H1 (cell line): ENCODE measurements at regions not wholly inside any gene's neighbourhood (a gene's known extent, or its start where the extent isn't known, plus 50 kb on each side); places are given as distances from the start of the nearest gene placed in this dataset.

ENCODE experiments used
- CTCF ChIA-PET: fragments of 300-600 bp; sonication (Branson Sonifier 250); formaldehyde crosslinking; loops from one replicate; lab custom pipeline; 2021; ENCODE audit not compliant: partially characterized antibody; lab: Charles Lee
- POLR2A ChIA-PET: fragments of 300-600 bp; sonication (Branson Sonifier 250); formaldehyde crosslinking; loops from one replicate; lab custom pipeline; 2021; ENCODE audit warnings: inconsistent platforms; ENCODE audit not compliant: partially characterized antibody; lab: Charles Lee
- DNase-seq, 2 experiments: peaks; one replicate each; pipeline versions ENCODE4 v3.0.0 to v3.0.0-alpha.2; 2010 to 2022; ENCODE audit warnings: low spot score in 2 of 2, low read depth in 1 of 2, mixed read lengths in 1 of 2
- FAIRE-seq: peaks from 2 replicates; lab custom pipeline; 2011; peaks lifted over from hg19 to GRCh38; lab: Jason Lieb, UNC
- H2AFZ ChIP-seq: 2 replicates; pipeline ENCODE4 v1.8.1; 2012; ENCODE audit warnings: low read length, inconsistent platforms
- H2AK5ac ChIP-seq: 2 replicates; pipeline ENCODE4 v1.6.1; 2013; ENCODE audit warnings: low read depth, low read length
- H2BK120ac ChIP-seq: replicated peaks from 2 replicates; pipeline ENCODE3; 2013; ENCODE audit warnings: low read depth, low read length, inconsistent platforms
- H2BK12ac ChIP-seq: 2 replicates; pipeline ENCODE4 v1.6.1; 2013; ENCODE audit warnings: low read depth, low read length
- H2BK15ac ChIP-seq: 2 replicates; pipeline ENCODE4 v1.6.1; 2013; ENCODE audit warnings: low read length
- H2BK20ac ChIP-seq: 2 replicates; pipeline ENCODE4 v1.6.1; 2013; ENCODE audit warnings: low read length
- H2BK5ac ChIP-seq: 2 replicates; pipeline ENCODE4 v1.6.1; 2013; ENCODE audit warnings: low read depth, low read length
- H3K14ac ChIP-seq: 2 replicates; pipeline ENCODE4 v1.6.1; 2013; ENCODE audit warnings: inconsistent platforms; ENCODE audit not compliant: insufficient read length
- H3K18ac ChIP-seq: 2 replicates; pipeline ENCODE4 v1.6.1; 2013; ENCODE audit warnings: low read length; ENCODE audit errors: extremely low read depth
- H3K23ac ChIP-seq: 2 replicates; pipeline ENCODE4 v1.6.1; 2013; ENCODE audit warnings: inconsistent platforms; ENCODE audit not compliant: insufficient read length
- H3K23me2 ChIP-seq: 2 replicates; pipeline ENCODE4 v1.6.1; 2013; ENCODE audit warnings: low read depth, low read length
- H3K27ac ChIP-seq: 2 replicates; pipeline ENCODE4 v1.6.1; 2011; ENCODE audit warnings: low read depth, low read length, inconsistent platforms
- H3K27me3 ChIP-seq, 4 experiments: replicated peaks in 1 of 4; 1 replicate in 1 of 4; 2 replicates in 3 of 4; pipeline versions ENCODE4 v1.6.1 to v1.8.1; 2011 to 2013; ENCODE audit warnings: low read length in 3 of 4, mild to moderate bottlenecking in 3 of 4, inconsistent platforms in 2 of 4, mixed read lengths in 2 of 4, moderate library complexity in 1 of 4; ENCODE audit not compliant: control insufficient read depth in 3 of 4, insufficient read depth in 3 of 4; ENCODE audit errors: extremely low read depth in 1 of 4
- H3K36me3 ChIP-seq, 4 experiments: 2 replicates each; pipeline versions ENCODE4 v1.6.1 to v1.8.1; 2011 to 2013; ENCODE audit warnings: mild to moderate bottlenecking in 4 of 4, low read length in 3 of 4, moderate library complexity in 2 of 4, control low read depth in 1 of 4, inconsistent platforms in 1 of 4; ENCODE audit not compliant: insufficient read depth in 4 of 4, control insufficient read depth in 2 of 4
- H3K4ac ChIP-seq: replicated peaks from 2 replicates; pipeline ENCODE3; 2013; ENCODE audit warnings: low read length, low read depth, mixed read lengths, inconsistent platforms; ENCODE audit not compliant: insufficient read length
- H3K4me1 ChIP-seq, 4 experiments: replicated peaks in 1 of 4; 1 replicate in 1 of 4; 2 replicates in 3 of 4; pipeline versions ENCODE4 v1.6.1 to v1.8.1; 2011 to 2013; ENCODE audit warnings: low read length in 3 of 4, inconsistent platforms in 2 of 4, mixed read lengths in 1 of 4; ENCODE audit not compliant: insufficient read depth in 4 of 4, control insufficient read depth in 3 of 4
- H3K4me2 ChIP-seq, 2 experiments: 2 replicates each; pipeline versions ENCODE4 v1.6.1 to v1.8.1; 2011 to 2013; ENCODE audit warnings: low read depth in 2 of 2, low read length in 2 of 2, control low read depth in 1 of 2, inconsistent platforms in 1 of 2, mild to moderate bottlenecking in 1 of 2; ENCODE audit not compliant: insufficient read depth in 1 of 2
- H3K4me3 ChIP-seq, 4 experiments: fragments of 200-600, 300-600 bp in 1 of 4; sonication (generic), shearing (Covaris generic), sonication (Bioruptor Twin) in 1 of 4; 2 replicates each; pipeline versions ENCODE4 v1.5.1 to v1.8.1; 2011 to 2016; ENCODE audit warnings: low read length in 4 of 4, low read depth in 3 of 4, control low read depth in 2 of 4, inconsistent platforms in 2 of 4, mild to moderate bottlenecking in 2 of 4, mixed read lengths in 1 of 4, moderate library complexity in 1 of 4; ENCODE audit not compliant: insufficient read depth in 2 of 4; ENCODE audit errors: extremely low read depth in 1 of 4
- H3K56ac ChIP-seq: replicated peaks from 2 replicates; pipeline ENCODE3; 2013; ENCODE audit warnings: low read depth, mild to moderate bottlenecking, mixed read lengths, low read length, inconsistent platforms; ENCODE audit not compliant: insufficient read length
- H3K79me1 ChIP-seq: 2 replicates; pipeline ENCODE4 v1.6.1; 2013; ENCODE audit warnings: low read depth, low read length, control low read depth
- H3K79me2 ChIP-seq, 2 experiments: 2 replicates each; pipeline versions ENCODE4 v1.6.1 to v1.8.1; 2012 to 2013; ENCODE audit warnings: low read length in 2 of 2, mild to moderate bottlenecking in 2 of 2, inconsistent platforms in 1 of 2; ENCODE audit not compliant: insufficient read depth in 2 of 2, control insufficient read depth in 1 of 2
- H3K9ac ChIP-seq, 4 experiments: replicated peaks in 1 of 4; 1 replicate in 1 of 4; 2 replicates in 3 of 4; pipeline versions ENCODE4 v1.6.1 to v1.8.1; 2011 to 2013; ENCODE audit warnings: low read depth in 3 of 4, low read length in 3 of 4, control low read depth in 2 of 4, mild to moderate bottlenecking in 2 of 4, moderate library complexity in 2 of 4, inconsistent platforms in 1 of 4; ENCODE audit errors: extremely low read depth in 1 of 4
- H3K9me3 ChIP-seq, 2 experiments: 2 replicates each; pipeline versions ENCODE4 v1.6.1 to v1.8.1; 2012 to 2013; ENCODE audit warnings: mild to moderate bottlenecking in 2 of 2, moderate library complexity in 2 of 2, control low read depth in 1 of 2, inconsistent platforms in 1 of 2, low read depth in 1 of 2, low read length in 1 of 2, mixed read lengths in 1 of 2; ENCODE audit not compliant: insufficient read depth in 2 of 2
- H4K20me1 ChIP-seq, 2 experiments: replicated peaks in 1 of 2; 2 replicates each; pipeline versions ENCODE3 to v1.8.1; 2011 to 2013; ENCODE audit warnings: inconsistent platforms in 2 of 2, low read length in 2 of 2, mild to moderate bottlenecking in 1 of 2; ENCODE audit not compliant: insufficient read depth in 2 of 2, control insufficient read depth in 1 of 2
- H4K5ac ChIP-seq: 2 replicates; pipeline ENCODE4 v1.6.1; 2013; ENCODE audit warnings: low read length, low read depth, mixed read lengths, inconsistent platforms; ENCODE audit not compliant: insufficient read length
- H4K8ac ChIP-seq: 2 replicates; pipeline ENCODE4 v1.8.0; 2013; ENCODE audit warnings: mild to moderate bottlenecking, moderate library complexity, low read length, inconsistent platforms; ENCODE audit not compliant: insufficient read depth; ENCODE audit errors: extremely low read depth
- H4K91ac ChIP-seq: replicated peaks from 2 replicates; pipeline ENCODE3; 2013; ENCODE audit warnings: low read length, mixed read lengths, inconsistent platforms; ENCODE audit not compliant: insufficient read length
- CBX8 ChIP-seq: fragments of 300-800, 300-1000 bp; sonication (generic); IDR thresholded peaks from 2 replicates; pipeline ENCODE4 v1.7.1; 2016; ENCODE audit warnings: low read depth, low read length, borderline replicate concordance
- CHD1 ChIP-seq: IDR thresholded peaks from 2 replicates; pipeline ENCODE4 v1.6.1; 2012; ENCODE audit warnings: low read depth, low read length, improper control_type of control experiment
- CREB1 ChIP-seq: IDR thresholded peaks from 2 replicates; pipeline ENCODE4 v1.6.1; 2012; ENCODE audit warnings: inconsistent platforms
- FOSL1 ChIP-seq: IDR thresholded peaks from 2 replicates; pipeline ENCODE4 v1.6.1; 2011; ENCODE audit warnings: mild to moderate bottlenecking, low read depth, low read length, moderate library complexity; ENCODE audit not compliant: insufficient read depth
- HDAC2 ChIP-seq, 2 experiments: fragments of 300-600 bp in 1 of 2; sonication (generic) in 1 of 2; IDR thresholded peaks; 2 replicates each; pipeline ENCODE4 v1.6.1; 2011 to 2012; ENCODE audit warnings: low read depth in 2 of 2, low read length in 2 of 2, mild to moderate bottlenecking in 2 of 2, moderate library complexity in 2 of 2, borderline replicate concordance in 1 of 2, inconsistent platforms in 1 of 2
- KDM5A ChIP-seq: fragments of 200-600 bp; IDR thresholded peaks from 2 replicates; pipeline ENCODE4 v1.7.1; 2012; ENCODE audit warnings: mild to moderate bottlenecking, low read length, inconsistent platforms, mixed read lengths
- MAFK ChIP-seq: IDR thresholded peaks from 2 replicates; pipeline ENCODE4 v1.6.1; 2012; ENCODE audit warnings: low read depth, mild to moderate bottlenecking, improper control_type of control experiment, low read length
- MAX ChIP-seq: IDR thresholded peaks from 2 replicates; pipeline ENCODE4 v1.6.1; 2012; ENCODE audit warnings: inconsistent platforms
- PHF8 ChIP-seq: fragments of 200-600 bp; sonication (generic); conservative IDR thresholded peaks from 2 replicates; pipeline ENCODE4 v1.7.1; 2012; ENCODE audit warnings: low read depth, mild to moderate bottlenecking, inconsistent platforms, low read length, moderate library complexity
- POU5F1 ChIP-seq: IDR thresholded peaks from 2 replicates; pipeline ENCODE4 v1.6.1; 2011; ENCODE audit warnings: low read depth, mild to moderate bottlenecking, low read length, moderate library complexity
- SAP30 ChIP-seq: fragments of 300-600 bp; sonication (generic); IDR thresholded peaks from 2 replicates; pipeline ENCODE4 v1.7.1; 2012; ENCODE audit warnings: low read length, moderate library complexity, mild to moderate bottlenecking, inconsistent platforms; ENCODE audit not compliant: insufficient read depth, insufficient replicate concordance
- SIRT6 ChIP-seq: IDR thresholded peaks from one replicate; pipeline ENCODE4 v1.7.1; 2012; ENCODE audit warnings: low read length, inconsistent platforms
- SP1 ChIP-seq: IDR thresholded peaks from 2 replicates; pipeline ENCODE4 v1.6.1; 2011; ENCODE audit warnings: low read depth, low read length
- SP2 ChIP-seq: IDR thresholded peaks from 2 replicates; pipeline ENCODE4 v1.6.1; 2012; ENCODE audit warnings: mild to moderate bottlenecking, low read length, inconsistent platforms
- SP4 ChIP-seq: IDR thresholded peaks from 2 replicates; pipeline ENCODE4 v1.6.1; 2012; ENCODE audit warnings: low read length, inconsistent platforms
- ZNF274 ChIP-seq: IDR thresholded peaks from 2 replicates; pipeline ENCODE4 v1.7.0; 2012; ENCODE audit warnings: low read length, borderline replicate concordance; ENCODE audit errors: extremely low read depth
- WGBS, 2 experiments: shearing (Covaris generic) in 1 of 2; methylation state at CpG; one replicate each; pipeline versions ENCODE4 v1.1.6 to v1.1.7; 2013 to 2015; ENCODE audit warnings: low lambda C conversion rate in 2 of 2, mixed read lengths in 2 of 2, inconsistent platforms in 1 of 2, low coverage in 1 of 2, missing lambda C conversion rate in 1 of 2; ENCODE audit not compliant: insufficient replicate concordance in 2 of 2, insufficient coverage in 1 of 2, insufficient read length in 1 of 2; ENCODE audit errors: extremely low coverage in 1 of 2, missing lambda C conversion rate in 1 of 2; 5-methylcytosine and 5-hydroxymethylcytosine counted together

- H2BK5ac ChIP-seq = no peak overlapping the region
- no peak overlapping the region for H3K4ac ChIP-seq
- no peak overlapping the region for H3K23ac ChIP-seq
- no peak overlapping the region for H4K5ac ChIP-seq
- no peak overlapping the region for H2BK120ac ChIP-seq
- no peak overlapping the region for H2AK5ac ChIP-seq
- ChIA-PET CTCF (no interaction called here), POLR2A (no interaction called here)
- H4K91ac ChIP-seq = no peak overlapping the region
- H2AFZ ChIP-seq = no peak overlapping the region
- WGBS, 2 experiments = 97% methylated on average over 5 of the region's 5 CpGs; no CpG with 5 or more reads in 1 of the 2 experiments
- H3K56ac ChIP-seq = no peak overlapping the region
- FAIRE-seq = no peak
- no peaks in the 10 kb centered on the region for H3K36me3 ChIP-seq
- H2BK15ac ChIP-seq = no peak overlapping the region
- H3K4me1 ChIP-seq = no peaks in the 10 kb centered on the region
- H3K27ac ChIP-seq = no peak overlapping the region
- no peak overlapping the region for H2BK20ac ChIP-seq
- H4K20me1 ChIP-seq = no peaks in the 10 kb centered on the region
- no peak overlapping the region for H4K8ac ChIP-seq
- H3K79me1 ChIP-seq = no peaks in the 10 kb centered on the region
- no peak overlapping the region for H3K14ac ChIP-seq
- H2BK12ac ChIP-seq = no peak overlapping the region
- H3K9me3 ChIP-seq = no peaks in the 10 kb centered on the region
- no peak for DNase-seq
- H3K4me2 ChIP-seq = no peak overlapping the region
- H3K79me2 ChIP-seq = no peaks in the 10 kb centered on the region
- H3K18ac ChIP-seq = no peak overlapping the region
- H3K4me3 ChIP-seq = no peak overlapping the region
- no peak overlapping the region for H3K9ac ChIP-seq
- H3K23me2 ChIP-seq = no peaks in the 10 kb centered on the region
- no peaks in the 10 kb centered on the region for H3K27me3 ChIP-seq
- TF ChIP-seq KDM5A (no peak), ZNF274 (no peak), CREB1 (no peak), SP2 (no peak), CBX8 (no peak), SAP30 (no peak), SP4 (no peak), PHF8 (no peak), MAFK (no peak), MAX (no peak), SIRT6 (no peak), CHD1 (no peak), HDAC2 (IDR thresholded peaks at IDR 0.05; ENCODE audit: borderline replicate concordance in 1 of 2, low read depth in 2 of 2, low read length in 2 of 2) (no peak), FOSL1 (no peak), SP1 (no peak), POU5F1 (no peak)
Observed at GRCh38 chr16:63096857-63097256, 1060.6 kb upstream of the CDH8 start.
